ENCODE measurements at regions not wholly inside any gene's neighbourhood (a gene's known extent, or its start where the extent isn't known, plus 50 kb on each side); places are given as distances from the start of the nearest gene placed in this dataset.

- TF ChIP-seq POLR2A (IDR thresholded peaks at IDR 0.05) (no peak), CTCF (IDR thresholded peaks at IDR 0.05) (no peak)
These were observed 161.4 kb downstream of the EFNB2 start for GRCh38 chr13:106373989-106374572.
